B cell (primary cell): ENCODE measurements at regions not wholly inside any gene's neighbourhood (a gene's known extent, or its start where the extent isn't known, plus 50 kb on each side); places are given as distances from the start of the nearest gene placed in this dataset.

Experiments used
- ATAC-seq: fragments of 200-7000 bp; cut with Tn5 transposase; one replicate; pipeline ENCODE4 v1.10.0; 2021; ENCODE audit warnings: low read depth, mild to moderate bottlenecking, moderate number of reproducible peaks, moderate library complexity
- CTCF ChIA-PET: fragments of 350-600 bp; sonication (Branson Sonifier 250); formaldehyde crosslinking; loops from one replicate; lab custom pipeline; 2021; ENCODE audit warnings: antibody characterized with exemption, inconsistent platforms; lab: Charles Lee
- POLR2A ChIA-PET: fragments of 350-600 bp; sonication (Branson Sonifier 250); formaldehyde crosslinking; loops from one replicate; lab custom pipeline; 2021; ENCODE audit warnings: antibody characterized with exemption; lab: Charles Lee
- DNase-seq: peaks from one replicate; pipeline ENCODE4 v3.0.0; 2013
- H2AFZ ChIP-seq: 2 replicates; pipeline ENCODE4 v1.6.1; 2012; ENCODE audit warnings: mild to moderate bottlenecking, low read depth, low read length; ENCODE audit not compliant: insufficient read depth, poor library complexity, severe bottlenecking
- H3K27ac ChIP-seq, 2 donors: 1 replicate in 1 of 2; 2 replicates in 1 of 2; pipeline ENCODE4 v1.5.1; 2012 to 2013; ENCODE audit warnings: low read length in 2 of 2, mild to moderate bottlenecking in 2 of 2, moderate library complexity in 1 of 2
- H3K27me3 ChIP-seq, 4 experiments: fragments of 200-600 bp in 1 of 4; sonication (generic) in 1 of 4; replicated peaks in 1 of 4; 1 replicate in 2 of 4; 2 replicates in 2 of 4; pipeline versions ENCODE4 v1.6.1 to v1.7.0; 2013 to 2016; ENCODE audit warnings: low read length in 3 of 4, mild to moderate bottlenecking in 2 of 4, mixed read lengths in 1 of 4, moderate library complexity in 1 of 4; ENCODE audit not compliant: insufficient read depth in 4 of 4, control insufficient read depth in 3 of 4; ENCODE audit errors: control extremely low read depth in 1 of 4
- H3K36me3 ChIP-seq, 2 experiments: replicated peaks in 1 of 2; 1 replicate in 1 of 2; 2 replicates in 1 of 2; pipeline versions ENCODE4 v1.6.1 to v1.7.1; 2013; ENCODE audit warnings: low read length in 1 of 2; ENCODE audit not compliant: insufficient read depth in 2 of 2, control insufficient read depth in 1 of 2; ENCODE audit errors: control extremely low read depth in 1 of 2, extremely low read depth in 1 of 2
- H3K4me1 ChIP-seq, 2 donors: fragments of 200-600 bp in 1 of 2; sonication (generic) in 1 of 2; 1 replicate in 1 of 2; 2 replicates in 1 of 2; pipeline versions ENCODE4 v1.5.1 to v1.6.1; 2013 to 2017; ENCODE audit warnings: low read length in 2 of 2; ENCODE audit not compliant: control insufficient read depth in 2 of 2, insufficient read depth in 2 of 2
- H3K4me2 ChIP-seq: replicated peaks from 2 replicates; pipeline ENCODE3; 2012; ENCODE audit warnings: mild to moderate bottlenecking, low read depth, low read length; ENCODE audit not compliant: poor library complexity, severe bottlenecking
- H3K4me3 ChIP-seq, 5 experiments: fragments of 200-600 bp in 1 of 5; sonication (generic) in 1 of 5; 1 replicate in 3 of 5; 2 replicates in 2 of 5; pipeline versions ENCODE4 v1.5.1 to v1.7.0; 2011 to 2016; ENCODE audit warnings: low read length in 4 of 5, mild to moderate bottlenecking in 4 of 5, low read depth in 2 of 5, control low read depth in 1 of 5, moderate library complexity in 1 of 5; ENCODE audit not compliant: insufficient read depth in 1 of 5; ENCODE audit errors: control extremely low read depth in 1 of 5, extremely low read depth in 1 of 5
- H3K79me2 ChIP-seq: fragments of 200-600 bp; sonication (generic); one replicate; pipeline ENCODE4 v1.6.0; 2016; ENCODE audit warnings: low read length; ENCODE audit not compliant: control insufficient read depth, insufficient read depth
- H3K9ac ChIP-seq: fragments of 200-600 bp; sonication (generic); 2 replicates; pipeline ENCODE4 v1.6.1; 2017; ENCODE audit warnings: mild to moderate bottlenecking, low read length, moderate library complexity
- H3K9me3 ChIP-seq, 3 donors: one replicate each; pipeline versions ENCODE4 v1.6.1 to v1.7.1; 2013; ENCODE audit warnings: low read length in 2 of 3; ENCODE audit not compliant: control insufficient read depth in 2 of 3, insufficient read depth in 1 of 3; ENCODE audit errors: control extremely low read depth in 1 of 3
- H4K20me1 ChIP-seq: 2 replicates; pipeline ENCODE4 v1.6.0; 2012; ENCODE audit warnings: mild to moderate bottlenecking, low read length; ENCODE audit not compliant: insufficient read depth, control insufficient read depth, poor library complexity, severe bottlenecking
- H3K27ac Mint-ChIP-seq: one replicate; pipeline ENCODE4 v1.8.0; 2021; ENCODE audit warnings: mixed read lengths
- H3K27me3 Mint-ChIP-seq: one replicate; pipeline ENCODE4 v1.8.0; 2021; ENCODE audit warnings: mixed read lengths
- H3K4me1 Mint-ChIP-seq: one replicate; pipeline ENCODE4 v1.8.0; 2021; ENCODE audit warnings: mixed read lengths
- H3K4me3 Mint-ChIP-seq: one replicate; pipeline ENCODE4 v1.8.0; 2021; ENCODE audit warnings: mixed read lengths
- H3K9me3 Mint-ChIP-seq: one replicate; pipeline ENCODE4 v1.8.0; 2022; ENCODE audit warnings: mixed read lengths; ENCODE audit not compliant: insufficient read depth
- CTCF ChIP-seq: fragments of 200-600 bp; IDR thresholded peaks from one replicate; pipeline ENCODE4 v1.8.0; 2022; ENCODE audit warnings: antibody characterized with exemption, mild to moderate bottlenecking
- EZH2 ChIP-seq: IDR thresholded peaks from 2 replicates; pipeline ENCODE4 v1.6.1; 2012; ENCODE audit warnings: borderline replicate concordance, low read depth, mild to moderate bottlenecking, moderate library complexity, low read length; ENCODE audit not compliant: insufficient read depth, poor library complexity, severe bottlenecking
- WGBS: methylation state at CpG from one replicate; pipeline ENCODE4 v1.1.5; 2013; ENCODE audit warnings: missing lambda C conversion rate; ENCODE audit not compliant: insufficient coverage; 5-methylcytosine and 5-hydroxymethylcytosine counted together
- intact Hi-C: fragments of 100-400 bp; cut with micrococcal nuclease; formaldehyde crosslinking; loops from one replicate; pipeline ENCODE4 v1.10.0; 2022

DNA sequence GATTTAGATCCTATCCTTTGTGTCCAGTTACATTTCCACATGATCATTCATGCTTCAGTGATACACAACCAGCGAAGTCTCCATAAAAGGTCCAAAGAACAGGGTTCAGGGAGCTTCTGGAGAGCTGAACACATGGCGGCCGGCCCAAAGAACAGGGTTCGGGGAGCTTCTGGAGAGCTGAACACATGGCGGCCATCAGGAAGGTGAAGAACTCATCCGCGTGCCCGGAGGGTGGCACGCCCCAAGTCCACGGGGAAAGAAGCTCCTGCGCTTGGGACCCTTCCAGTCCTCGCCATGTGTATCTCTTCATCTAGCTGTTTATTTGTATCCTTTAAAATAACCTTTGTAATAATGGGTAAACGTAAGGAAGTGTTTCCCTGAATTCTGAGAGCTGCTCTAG, 91.9 kb upstream of the FLRT2 start:
- POLR2A ChIA-PET, result no interaction called here
- DNase-seq, result no peak
- CTCF ChIA-PET, result no interaction called here
- Histone ChIP-seq H3K79me2 (no peaks in the 10 kb centered on the region), H4K20me1 (no peaks in the 10 kb centered on the region), H3K4me2 (no peak overlapping the region), H3K36me3 (no peaks in the 10 kb centered on the region), H3K4me1 (no peaks in the 10 kb centered on the region), H3K27me3 (no peaks in the 10 kb centered on the region), H2AFZ (no peak overlapping the region), H3K4me3 (no peak overlapping the region), H3K9me3 (peaks cover 0 to 4% (median 0%) of the 10 kb centered on the region in 3 donors), H3K9ac (no peak overlapping the region), H3K27ac (no peak overlapping the region)
- Mint-ChIP-seq H3K4me1 (no peaks in the 10 kb centered on the region), H3K27ac (no peak overlapping the region), H3K27me3 (no peaks in the 10 kb centered on the region), H3K9me3 (peaks cover 5% of the 10 kb centered on the region), H3K4me3 (no peak overlapping the region)
- no peak for ATAC-seq
- 95% methylated on average over 10 of the region's 13 CpGs for WGBS
- intact Hi-C loops, result no loop called here
- no peak for TF ChIP-seq CTCF
- TF ChIP-seq EZH2, result no peak

GRCh38 chr14:85438481-85438942, 91.4 kb upstream of the FLRT2 start:
- H3K27me3 Mint-ChIP-seq, result no peaks in the 10 kb centered on the region
- POLR2A ChIA-PET, result no interaction called here
- WGBS, result 93% methylated on average over 4 of the region's 4 CpGs
- no peak overlapping the region for H3K27ac ChIP-seq
- H3K36me3 ChIP-seq, result no peaks in the 10 kb centered on the region
- H3K4me3 Mint-ChIP-seq, result no peak overlapping the region
- peaks cover 0 to 4% (median 0%) of the 10 kb centered on the region in 3 donors for H3K9me3 ChIP-seq
- no peak overlapping the region for H3K9ac ChIP-seq
- H3K27me3 ChIP-seq, result no peaks in the 10 kb centered on the region
- TF ChIP-seq CTCF (no peak), EZH2 (no peak)
- H3K4me1 Mint-ChIP-seq, result no peaks in the 10 kb centered on the region
- ATAC-seq, result no peak
- no peak for DNase-seq
- no peak overlapping the region for H3K4me2 ChIP-seq
- CTCF ChIA-PET, result no interaction called here
- no peak overlapping the region for H2AFZ ChIP-seq
- no peaks in the 10 kb centered on the region for H3K79me2 ChIP-seq
- intact Hi-C loops, result no loop called here
- H3K27ac Mint-ChIP-seq, result no peak overlapping the region
- peaks cover 5% of the 10 kb centered on the region for H3K9me3 Mint-ChIP-seq
- no peak overlapping the region for H3K4me3 ChIP-seq
- H4K20me1 ChIP-seq, result no peaks in the 10 kb centered on the region
- no peaks in the 10 kb centered on the region for H3K4me1 ChIP-seq
